GM23338 (cell line): ENCODE measurements at regions not wholly inside any gene's neighbourhood (a gene's known extent, or its start where the extent isn't known, plus 50 kb on each side); places are given as distances from the start of the nearest gene placed in this dataset.

Experiments used
- ATAC-seq: fragments of 200-7000 bp; cut with Tn5 transposase; 3 replicates; pipeline ENCODE4 v1.9.1; 2020
- DNase-seq: peaks from one replicate; pipeline ENCODE4 v3.0.0-alpha.2; 2015; ENCODE audit warnings: low spot score
- H2AFZ ChIP-seq: fragments of 200-600 bp; sonication (generic); 2 replicates; pipeline ENCODE4 v1.8.0; 2016; ENCODE audit warnings: antibody characterized with exemption, mild to moderate bottlenecking, moderate library complexity
- H3F3A ChIP-seq: fragments of 200-600 bp; sonication (generic); replicated peaks from 2 replicates; pipeline ENCODE4 v1.8.0; 2017; ENCODE audit warnings: antibody characterized with exemption, mixed run types, low read depth
- H3K27ac ChIP-seq: fragments of 200-600 bp; sonication (generic); 2 replicates; pipeline ENCODE4 v1.6.1; 2016; ENCODE audit warnings: low read depth
- H3K27me3 ChIP-seq: fragments of 200-600 bp; sonication (generic); 2 replicates; pipeline ENCODE4 v1.8.0; 2016; ENCODE audit warnings: mild to moderate bottlenecking, mixed run types, moderate library complexity; ENCODE audit not compliant: insufficient read depth
- H3K36me3 ChIP-seq: fragments of 200-600 bp; sonication (generic); 2 replicates; pipeline ENCODE4 v1.8.0; 2016; ENCODE audit warnings: mild to moderate bottlenecking; ENCODE audit not compliant: insufficient read depth
- H3K4me1 ChIP-seq: fragments of 200-600 bp; sonication (generic); 2 replicates; pipeline ENCODE4 v1.8.0; 2016; ENCODE audit warnings: mild to moderate bottlenecking, moderate library complexity; ENCODE audit not compliant: insufficient read depth
- H3K4me2 ChIP-seq: fragments of 200-600 bp; sonication (generic); 2 replicates; pipeline ENCODE4 v1.7.1; 2017; ENCODE audit warnings: mixed run types
- H3K4me3 ChIP-seq: fragments of 200-600 bp; sonication (generic); 2 replicates; pipeline ENCODE4 v1.6.1; 2016; ENCODE audit warnings: mixed run types
- H3K79me2 ChIP-seq: fragments of 200-600 bp; sonication (generic); replicated peaks from 2 replicates; pipeline ENCODE4 v1.8.0; 2017; ENCODE audit warnings: mild to moderate bottlenecking; ENCODE audit not compliant: insufficient read depth
- H3K9me2 ChIP-seq: fragments of 200-600 bp; sonication (generic); 2 replicates; pipeline ENCODE4 v1.8.0; 2017; ENCODE audit not compliant: insufficient read depth
- H4K20me1 ChIP-seq: fragments of 200-600 bp; sonication (generic); replicated peaks from 2 replicates; pipeline ENCODE4 v1.8.0; 2017; ENCODE audit warnings: mild to moderate bottlenecking; ENCODE audit not compliant: insufficient read depth
- H3K27ac Mint-ChIP-seq: 2 replicates; pipeline ENCODE4 v1.8.0; 2020; ENCODE audit warnings: inconsistent platforms, mild to moderate bottlenecking, moderate library complexity, mixed read lengths
- H3K27me3 Mint-ChIP-seq: 3 replicates; pipeline ENCODE4 v1.8.0; 2022; ENCODE audit warnings: low read depth, mild to moderate bottlenecking, moderate library complexity, mixed read lengths, inconsistent platforms; ENCODE audit not compliant: insufficient read depth, poor library complexity
- H3K36me3 Mint-ChIP-seq: 3 replicates; pipeline ENCODE4 v1.8.0; 2021; ENCODE audit warnings: low read depth, mild to moderate bottlenecking, inconsistent platforms, moderate library complexity, mixed read lengths
- H3K4me1 Mint-ChIP-seq: 3 replicates; pipeline ENCODE4 v1.8.0; 2020; ENCODE audit warnings: mild to moderate bottlenecking, inconsistent platforms, mixed read lengths
- H3K4me3 Mint-ChIP-seq: 3 replicates; pipeline ENCODE4 v1.8.0; 2021; ENCODE audit warnings: moderate library complexity, mild to moderate bottlenecking, inconsistent platforms, mixed read lengths
- H3K9me3 Mint-ChIP-seq: 3 replicates; pipeline ENCODE4 v1.8.0; 2020; ENCODE audit warnings: moderate library complexity, mild to moderate bottlenecking, inconsistent platforms, mixed read lengths
- CREB1 ChIP-seq: fragments of 250-450 bp; sonication (Bioruptor Pico); IDR thresholded peaks from 2 replicates; pipeline ENCODE4 v1.5.0; 2020; ENCODE audit warnings: low read depth, mild to moderate bottlenecking, moderate library complexity
- EZH2 ChIP-seq: fragments of 200-600 bp; sonication (generic); IDR thresholded peaks from one replicate; pipeline ENCODE4 v1.8.0; 2017; ENCODE audit warnings: antibody characterized with exemption, mild to moderate bottlenecking, low read depth; ENCODE audit not compliant: unreplicated experiment
- EZH2phosphoT487 ChIP-seq: fragments of 200-600 bp; sonication (generic); IDR thresholded peaks from one replicate; pipeline ENCODE4 v1.8.1; 2018; ENCODE audit warnings: antibody characterized with exemption; ENCODE audit not compliant: unreplicated experiment
- JUNB ChIP-seq: IDR thresholded peaks from one replicate; pipeline ENCODE4 v1.6.1; 2016; ENCODE audit warnings: antibody characterized with exemption; ENCODE audit not compliant: unreplicated experiment
- NANOG ChIP-seq: IDR thresholded peaks from 2 replicates; pipeline ENCODE4 v1.6.1; 2016; ENCODE audit warnings: antibody characterized with exemption, borderline replicate concordance
- POLR2AphosphoS5 ChIP-seq: IDR thresholded peaks from 2 replicates; pipeline ENCODE4 v1.6.1; 2016; ENCODE audit warnings: antibody characterized with exemption, low read depth
- STAT1 ChIP-seq: IDR thresholded peaks from one replicate; pipeline ENCODE4 v1.6.1; 2016; ENCODE audit warnings: antibody characterized with exemption; ENCODE audit not compliant: unreplicated experiment
- ZNF114 ChIP-seq: fragments of 250-450 bp; sonication (Bioruptor Pico); IDR thresholded peaks from 2 replicates; pipeline ENCODE4 v1.5.0; 2020; ENCODE audit warnings: mild to moderate bottlenecking, moderate library complexity
- ZNF331 ChIP-seq: fragments of 250-450 bp; sonication (Bioruptor Pico); IDR thresholded peaks from 2 replicates; pipeline ENCODE4 v1.5.0; 2020; ENCODE audit warnings: low read depth, mild to moderate bottlenecking, moderate library complexity
- TF ChIP-seq, protein P1 (sequence below), 2 experiments: fragments of 200-600 bp in 1 of 2; sonication (generic) in 1 of 2; conservative IDR thresholded peaks; 2 replicates each; pipeline versions ENCODE4 v1.5.1 to v1.6.1; 2016 to 2017; ENCODE audit warnings: antibody characterized with exemption in 2 of 2, low read depth in 2 of 2, mild to moderate bottlenecking in 2 of 2, moderate library complexity in 1 of 2
- TF ChIP-seq, protein P2 (sequence below): IDR thresholded peaks from 2 replicates; pipeline ENCODE4 v1.6.1; 2016; ENCODE audit warnings: antibody characterized with exemption
- TF ChIP-seq, protein P3 (sequence below): IDR thresholded peaks from one replicate; pipeline ENCODE4 v1.6.1; 2018; ENCODE audit warnings: antibody characterized with exemption; ENCODE audit not compliant: unreplicated experiment
- TF ChIP-seq, protein P4 (sequence below): fragments of 250-450 bp; sonication (Bioruptor Pico); IDR thresholded peaks from 2 replicates; pipeline ENCODE4 v1.5.0; 2020; ENCODE audit warnings: mild to moderate bottlenecking, moderate library complexity

GRCh38 chr9:119905724-119906123 lies 536.5 kb upstream of the BRINP1 start:
- H3K27me3 ChIP-seq = no peaks in the 10 kb centered on the region
- TF ChIP-seq EZH2 (no peak), CREB1 (CRISPR knock-in tag) (no peak), ZNF331 (CRISPR knock-in tag) (no peak), ZNF114 (CRISPR knock-in tag) (no peak), NANOG (no peak), POLR2AphosphoS5 (no peak), EZH2phosphoT487 (no peak), STAT1 (no peak), JUNB (no peak)
- TF ChIP-seq, protein P1, sequence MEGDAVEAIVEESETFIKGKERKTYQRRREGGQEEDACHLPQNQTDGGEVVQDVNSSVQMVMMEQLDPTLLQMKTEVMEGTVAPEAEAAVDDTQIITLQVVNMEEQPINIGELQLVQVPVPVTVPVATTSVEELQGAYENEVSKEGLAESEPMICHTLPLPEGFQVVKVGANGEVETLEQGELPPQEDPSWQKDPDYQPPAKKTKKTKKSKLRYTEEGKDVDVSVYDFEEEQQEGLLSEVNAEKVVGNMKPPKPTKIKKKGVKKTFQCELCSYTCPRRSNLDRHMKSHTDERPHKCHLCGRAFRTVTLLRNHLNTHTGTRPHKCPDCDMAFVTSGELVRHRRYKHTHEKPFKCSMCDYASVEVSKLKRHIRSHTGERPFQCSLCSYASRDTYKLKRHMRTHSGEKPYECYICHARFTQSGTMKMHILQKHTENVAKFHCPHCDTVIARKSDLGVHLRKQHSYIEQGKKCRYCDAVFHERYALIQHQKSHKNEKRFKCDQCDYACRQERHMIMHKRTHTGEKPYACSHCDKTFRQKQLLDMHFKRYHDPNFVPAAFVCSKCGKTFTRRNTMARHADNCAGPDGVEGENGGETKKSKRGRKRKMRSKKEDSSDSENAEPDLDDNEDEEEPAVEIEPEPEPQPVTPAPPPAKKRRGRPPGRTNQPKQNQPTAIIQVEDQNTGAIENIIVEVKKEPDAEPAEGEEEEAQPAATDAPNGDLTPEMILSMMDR (conservative IDR thresholded peaks at IDR 0.05; ENCODE audit: low read depth in 2 of 2) = no peak
- TF ChIP-seq, protein P2, sequence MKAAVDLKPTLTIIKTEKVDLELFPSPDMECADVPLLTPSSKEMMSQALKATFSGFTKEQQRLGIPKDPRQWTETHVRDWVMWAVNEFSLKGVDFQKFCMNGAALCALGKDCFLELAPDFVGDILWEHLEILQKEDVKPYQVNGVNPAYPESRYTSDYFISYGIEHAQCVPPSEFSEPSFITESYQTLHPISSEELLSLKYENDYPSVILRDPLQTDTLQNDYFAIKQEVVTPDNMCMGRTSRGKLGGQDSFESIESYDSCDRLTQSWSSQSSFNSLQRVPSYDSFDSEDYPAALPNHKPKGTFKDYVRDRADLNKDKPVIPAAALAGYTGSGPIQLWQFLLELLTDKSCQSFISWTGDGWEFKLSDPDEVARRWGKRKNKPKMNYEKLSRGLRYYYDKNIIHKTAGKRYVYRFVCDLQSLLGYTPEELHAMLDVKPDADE = no peak
- TF ChIP-seq, protein P3, sequence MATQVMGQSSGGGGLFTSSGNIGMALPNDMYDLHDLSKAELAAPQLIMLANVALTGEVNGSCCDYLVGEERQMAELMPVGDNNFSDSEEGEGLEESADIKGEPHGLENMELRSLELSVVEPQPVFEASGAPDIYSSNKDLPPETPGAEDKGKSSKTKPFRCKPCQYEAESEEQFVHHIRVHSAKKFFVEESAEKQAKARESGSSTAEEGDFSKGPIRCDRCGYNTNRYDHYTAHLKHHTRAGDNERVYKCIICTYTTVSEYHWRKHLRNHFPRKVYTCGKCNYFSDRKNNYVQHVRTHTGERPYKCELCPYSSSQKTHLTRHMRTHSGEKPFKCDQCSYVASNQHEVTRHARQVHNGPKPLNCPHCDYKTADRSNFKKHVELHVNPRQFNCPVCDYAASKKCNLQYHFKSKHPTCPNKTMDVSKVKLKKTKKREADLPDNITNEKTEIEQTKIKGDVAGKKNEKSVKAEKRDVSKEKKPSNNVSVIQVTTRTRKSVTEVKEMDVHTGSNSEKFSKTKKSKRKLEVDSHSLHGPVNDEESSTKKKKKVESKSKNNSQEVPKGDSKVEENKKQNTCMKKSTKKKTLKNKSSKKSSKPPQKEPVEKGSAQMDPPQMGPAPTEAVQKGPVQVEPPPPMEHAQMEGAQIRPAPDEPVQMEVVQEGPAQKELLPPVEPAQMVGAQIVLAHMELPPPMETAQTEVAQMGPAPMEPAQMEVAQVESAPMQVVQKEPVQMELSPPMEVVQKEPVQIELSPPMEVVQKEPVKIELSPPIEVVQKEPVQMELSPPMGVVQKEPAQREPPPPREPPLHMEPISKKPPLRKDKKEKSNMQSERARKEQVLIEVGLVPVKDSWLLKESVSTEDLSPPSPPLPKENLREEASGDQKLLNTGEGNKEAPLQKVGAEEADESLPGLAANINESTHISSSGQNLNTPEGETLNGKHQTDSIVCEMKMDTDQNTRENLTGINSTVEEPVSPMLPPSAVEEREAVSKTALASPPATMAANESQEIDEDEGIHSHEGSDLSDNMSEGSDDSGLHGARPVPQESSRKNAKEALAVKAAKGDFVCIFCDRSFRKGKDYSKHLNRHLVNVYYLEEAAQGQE = no peak
- TF ChIP-seq, protein P4, sequence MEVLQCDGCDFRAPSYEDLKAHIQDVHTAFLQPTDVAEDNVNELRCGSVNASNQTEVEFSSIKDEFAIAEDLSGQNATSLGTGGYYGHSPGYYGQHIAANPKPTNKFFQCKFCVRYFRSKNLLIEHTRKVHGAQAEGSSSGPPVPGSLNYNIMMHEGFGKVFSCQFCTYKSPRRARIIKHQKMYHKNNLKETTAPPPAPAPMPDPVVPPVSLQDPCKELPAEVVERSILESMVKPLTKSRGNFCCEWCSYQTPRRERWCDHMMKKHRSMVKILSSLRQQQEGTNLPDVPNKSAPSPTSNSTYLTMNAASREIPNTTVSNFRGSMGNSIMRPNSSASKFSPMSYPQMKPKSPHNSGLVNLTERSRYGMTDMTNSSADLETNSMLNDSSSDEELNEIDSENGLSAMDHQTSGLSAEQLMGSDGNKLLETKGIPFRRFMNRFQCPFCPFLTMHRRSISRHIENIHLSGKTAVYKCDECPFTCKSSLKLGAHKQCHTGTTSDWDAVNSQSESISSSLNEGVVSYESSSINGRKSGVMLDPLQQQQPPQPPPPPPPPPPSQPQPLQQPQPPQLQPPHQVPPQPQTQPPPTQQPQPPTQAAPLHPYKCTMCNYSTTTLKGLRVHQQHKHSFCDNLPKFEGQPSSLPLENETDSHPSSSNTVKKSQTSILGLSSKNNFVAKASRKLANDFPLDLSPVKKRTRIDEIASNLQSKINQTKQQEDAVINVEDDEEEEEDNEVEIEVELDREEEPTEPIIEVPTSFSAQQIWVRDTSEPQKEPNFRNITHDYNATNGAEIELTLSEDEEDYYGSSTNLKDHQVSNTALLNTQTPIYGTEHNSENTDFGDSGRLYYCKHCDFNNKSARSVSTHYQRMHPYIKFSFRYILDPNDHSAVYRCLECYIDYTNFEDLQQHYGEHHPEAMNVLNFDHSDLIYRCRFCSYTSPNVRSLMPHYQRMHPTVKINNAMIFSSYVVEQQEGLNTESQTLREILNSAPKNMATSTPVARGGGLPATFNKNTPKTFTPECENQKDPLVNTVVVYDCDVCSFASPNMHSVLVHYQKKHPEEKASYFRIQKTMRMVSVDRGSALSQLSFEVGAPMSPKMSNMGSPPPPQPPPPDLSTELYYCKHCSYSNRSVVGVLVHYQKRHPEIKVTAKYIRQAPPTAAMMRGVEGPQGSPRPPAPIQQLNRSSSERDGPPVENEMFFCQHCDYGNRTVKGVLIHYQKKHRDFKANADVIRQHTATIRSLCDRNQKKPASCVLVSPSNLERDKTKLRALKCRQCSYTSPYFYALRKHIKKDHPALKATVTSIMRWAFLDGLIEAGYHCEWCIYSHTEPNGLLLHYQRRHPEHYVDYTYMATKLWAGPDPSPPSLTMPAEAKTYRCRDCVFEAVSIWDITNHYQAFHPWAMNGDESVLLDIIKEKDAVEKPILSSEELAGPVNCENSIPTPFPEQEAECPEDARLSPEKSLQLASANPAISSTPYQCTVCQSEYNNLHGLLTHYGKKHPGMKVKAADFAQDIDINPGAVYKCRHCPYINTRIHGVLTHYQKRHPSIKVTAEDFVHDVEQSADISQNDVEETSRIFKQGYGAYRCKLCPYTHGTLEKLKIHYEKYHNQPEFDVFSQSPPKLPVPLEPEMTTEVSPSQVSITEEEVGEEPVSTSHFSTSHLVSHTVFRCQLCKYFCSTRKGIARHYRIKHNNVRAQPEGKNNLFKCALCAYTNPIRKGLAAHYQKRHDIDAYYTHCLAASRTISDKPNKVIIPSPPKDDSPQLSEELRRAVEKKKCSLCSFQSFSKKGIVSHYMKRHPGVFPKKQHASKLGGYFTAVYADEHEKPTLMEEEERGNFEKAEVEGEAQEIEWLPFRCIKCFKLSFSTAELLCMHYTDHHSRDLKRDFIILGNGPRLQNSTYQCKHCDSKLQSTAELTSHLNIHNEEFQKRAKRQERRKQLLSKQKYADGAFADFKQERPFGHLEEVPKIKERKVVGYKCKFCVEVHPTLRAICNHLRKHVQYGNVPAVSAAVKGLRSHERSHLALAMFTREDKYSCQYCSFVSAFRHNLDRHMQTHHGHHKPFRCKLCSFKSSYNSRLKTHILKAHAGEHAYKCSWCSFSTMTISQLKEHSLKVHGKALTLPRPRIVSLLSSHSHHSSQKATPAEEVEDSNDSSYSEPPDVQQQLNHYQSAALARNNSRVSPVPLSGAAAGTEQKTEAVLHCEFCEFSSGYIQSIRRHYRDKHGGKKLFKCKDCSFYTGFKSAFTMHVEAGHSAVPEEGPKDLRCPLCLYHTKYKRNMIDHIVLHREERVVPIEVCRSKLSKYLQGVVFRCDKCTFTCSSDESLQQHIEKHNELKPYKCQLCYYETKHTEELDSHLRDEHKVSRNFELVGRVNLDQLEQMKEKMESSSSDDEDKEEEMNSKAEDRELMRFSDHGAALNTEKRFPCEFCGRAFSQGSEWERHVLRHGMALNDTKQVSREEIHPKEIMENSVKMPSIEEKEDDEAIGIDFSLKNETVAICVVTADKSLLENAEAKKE (CRISPR knock-in tag) = no peak
- no peak overlapping the region for H3K4me2 ChIP-seq
- H3K79me2 ChIP-seq = no peaks in the 10 kb centered on the region
- Mint-ChIP-seq H3K4me3 (no peak overlapping the region), H3K9me3 (peaks cover 25% of the 10 kb centered on the region), H3K27me3 (peaks cover 7% of the 10 kb centered on the region), H3K36me3 (peaks cover 12% of the 10 kb centered on the region; the same call in 2 of the 3 replicates), H3K27ac (no peak overlapping the region), H3K4me1 (peaks cover 11% of the 10 kb centered on the region; the same call in 2 of the 3 replicates)
- peaks cover 10% of the 10 kb centered on the region for H3K36me3 ChIP-seq
- DNase-seq (no peak), ATAC-seq (no peak)
- no peak overlapping the region for H3K27ac ChIP-seq
- H2AFZ ChIP-seq = no peak overlapping the region
- H3K4me3 ChIP-seq = no peak overlapping the region
- no peaks in the 10 kb centered on the region for H3K9me2 ChIP-seq
- no peaks in the 10 kb centered on the region for H3F3A ChIP-seq
- H3K4me1 ChIP-seq = peaks cover 4% of the 10 kb centered on the region; the same call in 1 of the 2 replicates
- H4K20me1 ChIP-seq = no peaks in the 10 kb centered on the region
